Tibial artery (tissue), 4 donors: ENCODE measurements at regions not wholly inside any gene's neighbourhood (a gene's known extent, or its start where the extent isn't known, plus 50 kb on each side); places are given as distances from the start of the nearest gene placed in this dataset.
"Not testable (repeated sequence)": the region's sequence is repeated elsewhere in the genome, so short reads cannot be mapped to it uniquely, and the experiment has no call there.

Source experiments
- DNase-seq, 2 donors: peaks; one replicate each; pipeline ENCODE4 v3.0.0-alpha.2; 2019
- H3K27ac ChIP-seq, 2 donors: fragments of 200-600 bp; sonication (generic) in 1 of 2; 1 replicate in 1 of 2; 2 replicates in 1 of 2; pipeline ENCODE4 v1.5.1; 2018 to 2019; ENCODE audit warnings: mild to moderate bottlenecking in 1 of 2
- H3K27me3 ChIP-seq, 2 donors: fragments of 200-600 bp; sonication (generic) in 1 of 2; one replicate each; pipeline versions ENCODE4 v1.5.1 to v1.6.0; 2016 to 2019
- H3K36me3 ChIP-seq, 3 donors: fragments of 200-600 bp; sonication (generic) in 2 of 3; one replicate each; pipeline ENCODE4 v1.5.1; 2016 to 2019; ENCODE audit warnings: mild to moderate bottlenecking in 2 of 3
- H3K4me1 ChIP-seq, 4 donors: fragments of 200-600 bp; sonication (generic) in 2 of 4; 1 replicate in 3 of 4; 2 replicates in 1 of 4; pipeline ENCODE4 v1.5.1; 2016 to 2019
- H3K4me3 ChIP-seq, 2 donors: fragments of 200-600 bp; sonication (generic) in 1 of 2; 1 replicate in 1 of 2; 2 replicates in 1 of 2; pipeline ENCODE4 v1.5.1; 2018 to 2019; ENCODE audit warnings: mild to moderate bottlenecking in 2 of 2
- H3K9me3 ChIP-seq, 3 donors: fragments of 200-600 bp; sonication (generic) in 1 of 3; one replicate each; pipeline ENCODE4 v1.5.1; 2016 to 2019
- intact Hi-C: fragments of 100-400 bp; cut with DNase I; formaldehyde crosslinking; loops from one replicate; pipeline ENCODE4 v1.15.0; 2023; ENCODE audit warnings: low total_unique reads
- TF ChIP-seq, protein P1 (sequence below), 2 experiments: fragments of 200-600 bp in 1 of 2; fragments of 450-650 bp in 1 of 2; IDR thresholded peaks; one replicate each; pipeline ENCODE4 v1.5.1; 2017 to 2019; ENCODE audit warnings: antibody characterized with exemption in 2 of 2, mild to moderate bottlenecking in 1 of 2, moderate library complexity in 1 of 2

DNA sequence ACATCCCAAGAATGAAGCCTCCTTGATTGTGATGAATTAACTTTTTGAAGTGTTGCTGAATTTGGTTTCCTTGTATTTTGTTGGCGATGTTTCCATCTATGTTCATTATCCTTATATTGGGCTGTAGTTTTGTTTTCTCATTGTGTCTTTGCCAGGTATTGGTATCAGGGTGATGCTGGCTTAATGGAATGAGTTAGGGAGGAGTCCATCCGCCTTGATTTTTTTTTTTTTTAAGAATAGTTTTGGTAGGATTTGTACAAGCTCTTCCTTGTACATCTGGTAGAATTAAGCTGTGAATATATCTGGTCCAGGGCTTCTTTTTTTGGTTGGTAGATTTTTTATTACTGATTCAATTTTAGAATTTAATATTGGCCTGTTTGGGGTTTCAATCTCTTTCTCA lies 166.1 kb upstream of the WDFY3 start:
- Histone ChIP-seq H3K4me1 (no peaks in the 10 kb centered on the region), H3K27me3 (no peaks in the 10 kb centered on the region), H3K36me3 (no peaks in the 10 kb centered on the region), H3K27ac (no peak overlapping the region), H3K9me3 (no peaks in the 10 kb centered on the region), H3K4me3 (no peak overlapping the region)
- intact Hi-C loops: no loop called here
- DNase-seq: no peak
- TF ChIP-seq, protein P1, sequence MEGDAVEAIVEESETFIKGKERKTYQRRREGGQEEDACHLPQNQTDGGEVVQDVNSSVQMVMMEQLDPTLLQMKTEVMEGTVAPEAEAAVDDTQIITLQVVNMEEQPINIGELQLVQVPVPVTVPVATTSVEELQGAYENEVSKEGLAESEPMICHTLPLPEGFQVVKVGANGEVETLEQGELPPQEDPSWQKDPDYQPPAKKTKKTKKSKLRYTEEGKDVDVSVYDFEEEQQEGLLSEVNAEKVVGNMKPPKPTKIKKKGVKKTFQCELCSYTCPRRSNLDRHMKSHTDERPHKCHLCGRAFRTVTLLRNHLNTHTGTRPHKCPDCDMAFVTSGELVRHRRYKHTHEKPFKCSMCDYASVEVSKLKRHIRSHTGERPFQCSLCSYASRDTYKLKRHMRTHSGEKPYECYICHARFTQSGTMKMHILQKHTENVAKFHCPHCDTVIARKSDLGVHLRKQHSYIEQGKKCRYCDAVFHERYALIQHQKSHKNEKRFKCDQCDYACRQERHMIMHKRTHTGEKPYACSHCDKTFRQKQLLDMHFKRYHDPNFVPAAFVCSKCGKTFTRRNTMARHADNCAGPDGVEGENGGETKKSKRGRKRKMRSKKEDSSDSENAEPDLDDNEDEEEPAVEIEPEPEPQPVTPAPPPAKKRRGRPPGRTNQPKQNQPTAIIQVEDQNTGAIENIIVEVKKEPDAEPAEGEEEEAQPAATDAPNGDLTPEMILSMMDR (IDR thresholded peaks at IDR 0.05): no peak

DNA sequence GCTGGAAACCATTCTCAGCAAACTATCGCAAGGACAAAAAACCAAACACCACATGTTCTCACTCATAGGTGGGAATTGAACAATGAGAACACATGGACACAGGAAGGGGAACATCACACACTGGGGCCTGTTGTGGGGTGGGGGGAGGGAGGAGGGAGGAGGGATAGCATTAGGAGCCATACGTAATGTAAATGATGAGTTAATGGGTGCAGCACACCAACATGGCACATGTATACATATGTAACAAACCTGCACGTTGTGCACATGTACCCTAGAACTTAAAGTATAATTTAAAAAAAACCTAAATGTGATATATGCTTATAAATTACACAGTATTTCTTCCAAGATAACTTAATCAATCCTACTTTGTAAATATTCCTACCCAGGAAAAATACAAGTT lies 173.3 kb upstream of the WDFY3 start:
- H3K9me3 ChIP-seq, H3K27me3 ChIP-seq, H3K27ac ChIP-seq, DNase-seq, H3K36me3 ChIP-seq, intact Hi-C loops, H3K4me3 ChIP-seq, H3K4me1 ChIP-seq: not testable (repeated sequence)

DNA sequence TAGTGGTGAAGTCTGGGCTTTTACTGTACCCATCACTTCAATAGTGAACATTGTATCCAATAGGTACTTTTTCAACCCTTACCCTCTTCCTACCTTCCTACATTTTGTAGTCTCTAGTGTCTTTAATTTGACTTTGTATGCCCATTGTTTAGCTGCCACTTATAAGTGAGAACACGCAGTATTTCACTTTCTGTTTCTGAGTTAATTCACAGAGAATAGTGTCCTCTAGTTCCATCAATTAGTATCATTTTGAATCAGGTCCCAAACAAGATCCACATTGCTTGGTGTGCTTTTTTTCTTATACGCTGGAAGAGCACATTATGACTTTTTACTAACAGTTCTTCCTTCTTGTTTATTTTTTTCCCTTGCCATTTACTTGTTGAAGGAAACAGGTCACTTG lies 176.0 kb upstream of the WDFY3 start:
- Histone ChIP-seq H3K27me3 (no peaks in the 10 kb centered on the region), H3K4me3 (no peak overlapping the region), H3K27ac (no peak overlapping the region), H3K4me1 (no peaks in the 10 kb centered on the region), H3K9me3 (no peaks in the 10 kb centered on the region), H3K36me3 (no peaks in the 10 kb centered on the region)
- TF ChIP-seq, protein P1 (IDR thresholded peaks at IDR 0.05): no peak
- intact Hi-C loops: no loop called here
- DNase-seq: no peak

GRCh38 chr4:85147481-85148076 lies 181.1 kb upstream of the WDFY3 start:
- peak in 1 of 2 donors; percentile 59 for DNase-seq
- H3K9me3 ChIP-seq: no peaks in the 10 kb centered on the region
- H3K27me3 ChIP-seq: no peaks in the 10 kb centered on the region
- no peak overlapping the region for H3K4me3 ChIP-seq
- no peak overlapping the region for H3K27ac ChIP-seq
- intact Hi-C loops: no loop called here
- TF ChIP-seq, protein P1 (IDR thresholded peaks at IDR 0.05): peak; percentile 39 to 52
- no peaks in the 10 kb centered on the region for H3K4me1 ChIP-seq
- no peaks in the 10 kb centered on the region for H3K36me3 ChIP-seq

- TF ChIP-seq, protein P1 (IDR thresholded peaks at IDR 0.05): no peak
- Histone ChIP-seq H3K9me3 (no peaks in the 10 kb centered on the region), H3K4me1 (no peaks in the 10 kb centered on the region), H3K27me3 (no peaks in the 10 kb centered on the region), H3K4me3 (no peak overlapping the region), H3K36me3 (no peaks in the 10 kb centered on the region), H3K27ac (no peak overlapping the region)
- intact Hi-C loops: loop anchor here (10.0 kb wide), 1 partner anchor 595 kb away; no protein-coding TSS in a partner anchor
- no peak for DNase-seq
Measured at GRCh38 chr4:85149676-85150075, 183.2 kb upstream of the WDFY3 start.

- Histone ChIP-seq H3K27ac (no peak overlapping the region), H3K36me3 (no peaks in the 10 kb centered on the region), H3K9me3 (no peaks in the 10 kb centered on the region), H3K27me3 (no peaks in the 10 kb centered on the region), H3K4me1 (no peaks in the 10 kb centered on the region), H3K4me3 (no peak overlapping the region)
- no peak for DNase-seq
- intact Hi-C loops: loop anchor here (10.0 kb wide), 1 partner anchor 593 kb away; no protein-coding TSS in a partner anchor
- TF ChIP-seq, protein P1 (IDR thresholded peaks at IDR 0.05): no peak
Measured at GRCh38 chr4:85151371-85151770, 184.9 kb upstream of the WDFY3 start.
